NCI-H2196 treated with DMSO at 0.1 percent for 48 hours (cell line): ENCODE measurements at regions not wholly inside any gene's neighbourhood (a gene's known extent, or its start where the extent isn't known, plus 50 kb on each side); places are given as distances from the start of the nearest gene placed in this dataset.
"Not testable (repeated sequence)": the region's sequence is repeated elsewhere in the genome, so short reads cannot be mapped to it uniquely, and the experiment has no call there.

Experiments
- DNase-seq: peaks from one replicate; lab custom pipeline; 2025; ENCODE audit not compliant: unreplicated experiment; lab: John Stamatoyannopoulos, UW

GRCh38 chr2:66243809-66244208 lies 191.1 kb upstream of the MEIS1 start:
- DNase-seq: not testable (repeated sequence)

DNA sequence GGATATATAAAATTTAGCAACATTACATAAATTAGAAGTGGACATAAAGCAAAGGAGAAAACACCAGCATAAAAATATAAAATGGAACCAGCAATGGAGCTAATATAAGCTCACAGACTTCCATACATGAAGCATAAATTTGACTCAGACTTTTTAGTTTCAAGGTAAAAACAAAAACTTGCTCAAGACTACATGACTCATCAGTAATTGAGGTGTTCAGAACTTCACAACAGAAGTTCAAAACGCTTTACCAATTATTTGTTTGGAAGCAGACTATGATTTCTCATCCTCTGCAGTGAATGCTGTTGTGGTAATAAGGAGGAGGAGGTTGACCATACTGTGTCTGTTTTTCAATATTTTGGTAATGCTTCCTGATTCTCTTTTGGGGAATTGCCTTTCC lies 192.0 kb upstream of the MEIS1 start:
- DNase-seq: not testable (repeated sequence)

- no peak for DNase-seq
Observed at GRCh38 chr2:66242099-66242789, 192.7 kb upstream of the MEIS1 start.

DNA sequence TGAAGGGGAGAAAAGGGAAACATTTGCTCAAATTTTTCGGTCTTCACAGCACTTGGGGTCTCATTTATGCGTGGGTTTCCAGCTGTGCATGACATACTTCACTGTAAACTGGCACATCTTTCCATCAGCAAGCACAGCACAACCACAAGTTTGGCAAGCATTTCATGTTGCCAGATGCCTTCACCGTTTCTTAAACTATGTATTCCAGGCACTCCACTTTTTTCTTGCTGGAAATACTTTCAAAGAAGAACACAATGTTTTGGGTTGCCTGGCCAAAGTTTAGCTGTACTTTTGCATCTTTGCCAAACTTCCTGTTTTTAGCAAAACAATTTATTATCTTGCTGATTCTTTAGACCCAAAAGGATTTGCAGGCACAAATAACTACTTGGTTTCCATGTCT lies 194.6 kb upstream of the MEIS1 start:
- no peak for DNase-seq

DNA sequence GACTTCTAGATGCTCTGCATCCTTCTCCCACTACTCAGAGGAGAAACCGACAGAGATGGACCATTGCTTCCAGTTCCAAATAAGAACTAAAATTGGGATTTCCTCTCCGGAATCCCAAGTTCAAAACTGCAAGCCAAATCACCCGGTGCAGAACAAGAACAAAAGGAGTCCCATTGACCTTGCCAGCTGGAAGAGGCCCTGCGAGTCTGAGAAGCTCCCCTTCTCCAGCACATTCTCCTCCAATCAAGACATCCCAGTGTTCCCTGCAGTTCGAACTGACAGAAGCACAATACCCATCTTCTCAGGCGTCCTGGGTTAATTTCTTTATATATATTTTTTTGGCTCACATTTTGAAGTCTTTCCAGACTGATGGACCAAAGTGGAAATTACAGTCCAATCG lies 195.3 kb upstream of the MEIS1 start:
- no peak for DNase-seq

DNA sequence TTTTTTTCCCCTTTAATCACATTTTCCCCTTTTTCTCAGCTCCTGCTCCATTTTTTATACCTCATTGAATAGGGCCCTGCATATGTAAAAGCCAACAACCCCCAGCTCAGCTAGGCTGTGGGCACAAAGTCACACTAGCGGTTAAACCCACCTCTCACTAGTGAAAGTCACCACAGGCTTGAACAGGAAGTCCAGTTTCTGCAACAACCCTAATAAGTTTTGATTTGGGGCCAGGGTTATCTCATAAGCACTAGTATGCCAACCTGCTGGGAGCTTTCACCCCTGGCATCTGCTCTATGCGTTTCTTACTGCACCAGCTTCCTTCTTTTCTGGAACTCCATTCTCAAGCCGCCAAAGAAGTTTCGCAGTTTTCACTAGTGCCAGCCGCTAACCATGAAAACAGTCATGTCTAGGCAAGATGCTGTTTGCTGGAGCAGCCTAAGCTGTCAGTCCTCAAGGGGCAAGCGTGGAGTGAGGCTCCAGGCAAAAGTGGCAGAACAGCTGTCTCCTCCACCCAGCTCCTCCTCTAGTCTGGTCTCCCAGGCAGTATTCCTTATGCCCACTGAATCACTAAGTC lies 197.0 kb upstream of the MEIS1 start:
- no peak for DNase-seq

- no peak for DNase-seq
Observed at GRCh38 chr2:66236816-66237802, 197.8 kb upstream of the MEIS1 start.

DNA sequence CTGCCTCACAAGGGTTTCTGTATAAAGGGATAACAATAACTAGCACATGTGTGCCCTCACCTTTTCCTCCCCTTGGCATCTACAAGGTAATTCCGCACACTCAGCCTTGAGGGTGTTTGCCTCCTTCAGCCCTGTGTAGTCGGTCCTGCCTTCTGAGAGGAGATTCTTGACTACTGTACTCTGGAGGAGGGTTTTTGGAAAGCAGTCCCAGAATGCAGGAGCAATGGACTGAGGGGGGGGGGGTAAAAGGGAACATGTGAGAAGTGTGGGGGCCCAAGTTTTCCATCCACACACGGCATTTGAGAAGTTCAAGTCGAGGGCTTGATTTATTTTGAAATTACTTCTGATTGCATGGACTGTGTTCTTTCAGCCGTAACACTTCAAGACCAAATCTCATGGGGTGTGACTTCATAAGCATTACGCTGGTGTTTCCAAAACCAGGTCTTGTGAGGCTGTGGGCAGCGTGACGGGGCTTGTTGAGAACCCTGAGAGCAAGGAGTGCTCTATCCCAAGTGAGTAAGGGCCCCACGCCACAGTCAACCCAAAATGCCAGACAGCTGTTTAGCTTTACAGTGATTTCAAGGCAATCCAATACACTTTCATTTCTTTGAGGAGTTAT lies 198.7 kb upstream of the MEIS1 start:
- no peak for DNase-seq

GRCh38 chr2:66235428-66235827 lies 199.5 kb upstream of the MEIS1 start:
- DNase-seq: no peak

- DNase-seq: no peak
Observed at GRCh38 chr2:66233981-66234380, 200.9 kb upstream of the MEIS1 start.

GRCh38 chr2:66228128-66228547 lies 206.8 kb upstream of the MEIS1 start:
- DNase-seq: no peak

DNA sequence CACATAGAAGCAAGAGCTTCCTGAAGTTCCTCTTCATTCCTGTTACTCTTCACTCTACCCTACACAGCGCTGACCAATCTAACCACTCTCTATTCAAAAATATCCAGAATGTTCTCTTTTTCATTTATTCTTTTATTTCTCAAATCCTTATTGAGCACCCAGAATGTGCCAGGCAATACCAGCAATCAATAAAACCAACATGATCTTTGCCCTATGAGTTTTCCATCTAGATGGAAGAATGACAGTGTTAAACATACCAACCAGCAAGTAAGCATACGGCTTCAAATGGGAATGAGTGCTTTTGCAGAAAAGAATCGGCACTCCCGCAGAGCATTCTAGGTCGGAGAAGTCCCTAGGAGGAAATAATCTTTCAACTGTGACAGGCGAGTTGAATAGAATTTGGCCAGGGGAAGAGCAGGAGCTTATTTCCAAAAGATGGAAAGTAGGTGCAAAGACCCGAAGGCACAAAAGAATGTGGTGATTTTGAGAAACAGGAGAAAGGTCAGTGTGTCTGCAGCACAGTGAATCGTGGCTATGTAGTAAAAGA lies 217.8 kb upstream of the MEIS1 start:
- no peak for DNase-seq

GRCh38 chr2:66212749-66213148 lies 222.2 kb upstream of the MEIS1 start:
- DNase-seq: no peak

- DNase-seq: no peak
Observed at GRCh38 chr2:66202586-66202985, 232.3 kb upstream of the MEIS1 start.

DNA sequence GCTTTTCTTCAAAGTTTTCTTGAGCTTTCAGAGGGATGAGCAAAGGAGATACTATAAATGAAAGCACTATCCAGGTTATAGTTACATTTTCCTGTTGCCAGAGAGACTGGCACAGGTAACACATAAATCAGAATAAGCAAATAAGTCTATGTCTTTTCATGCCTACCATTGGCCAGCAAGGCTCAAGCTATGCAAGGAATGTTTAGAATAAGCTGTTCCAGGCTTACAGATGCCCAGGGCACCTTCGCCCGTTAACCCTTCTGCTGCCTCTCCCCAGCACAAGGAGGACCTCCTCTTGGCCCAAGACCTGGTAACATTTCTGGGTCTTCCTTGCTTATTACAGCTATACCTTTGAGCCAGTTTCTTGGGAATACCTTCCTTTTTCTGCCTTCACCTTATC lies 233.7 kb upstream of the MEIS1 start:
- DNase-seq: no peak

DNA sequence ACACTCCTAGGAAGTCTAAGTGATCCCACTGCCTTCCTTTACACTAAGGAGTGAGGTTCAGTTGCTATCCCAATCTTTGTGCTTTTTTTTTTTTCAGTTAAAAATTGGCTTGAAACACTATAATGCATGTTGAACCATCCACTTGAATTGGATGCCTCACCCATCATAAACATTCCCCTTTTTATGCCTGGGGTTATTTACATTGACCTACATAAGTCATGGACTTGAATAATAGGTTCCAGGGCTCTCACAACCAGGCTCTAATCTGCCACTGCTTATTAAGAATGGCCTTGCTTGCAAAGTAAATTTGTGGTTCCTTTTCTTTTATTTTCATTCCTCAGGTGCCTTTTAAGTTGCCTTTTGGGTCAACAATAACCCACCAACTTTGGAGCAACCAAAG lies 236.1 kb upstream of the MEIS1 start:
- DNase-seq: no peak

DNA sequence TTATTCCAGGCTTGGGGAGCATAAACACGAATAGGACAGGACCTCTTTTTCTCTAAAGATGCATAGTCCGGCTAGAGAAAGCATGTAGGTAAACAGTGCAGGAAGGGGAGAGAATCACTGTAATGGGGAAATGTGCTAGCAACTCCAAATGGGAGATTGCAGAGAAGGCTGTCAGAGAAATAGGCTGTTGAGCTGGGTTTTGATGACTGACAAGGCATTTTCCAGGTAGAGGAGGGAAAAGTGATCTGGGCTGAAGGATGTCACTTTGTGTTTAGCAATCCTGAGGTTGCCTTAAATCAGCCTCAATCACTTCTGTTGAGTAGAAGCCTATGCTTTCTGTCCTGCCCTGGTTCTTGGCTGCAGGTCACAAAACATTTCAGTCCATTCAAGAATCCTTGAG lies 242.0 kb upstream of the MEIS1 start:
- DNase-seq: no peak

DNA sequence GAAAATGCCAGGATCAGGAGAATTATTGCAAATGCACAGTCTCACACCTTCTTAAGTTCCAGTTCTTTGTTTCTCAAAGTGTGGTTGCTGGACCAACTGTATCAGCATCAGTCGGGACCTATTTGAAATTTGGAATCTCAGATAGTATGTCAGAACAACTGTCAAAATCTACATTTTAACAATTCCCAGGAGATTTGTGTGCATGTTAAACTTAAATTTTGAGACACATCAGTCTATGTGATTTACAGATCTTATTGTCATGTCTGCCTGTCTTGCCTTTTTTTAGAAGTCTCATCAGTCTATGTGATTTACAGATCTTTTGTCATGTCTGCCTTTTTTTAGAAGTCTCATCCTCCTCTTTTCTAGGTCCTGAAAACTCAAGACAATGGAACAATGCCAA lies 243.6 kb upstream of the MEIS1 start:
- no peak for DNase-seq

- no peak for DNase-seq
Observed at GRCh38 chr2:66189553-66189952, 245.4 kb upstream of the MEIS1 start.

GRCh38 chr2:66186537-66186936 lies 248.4 kb upstream of the MEIS1 start:
- DNase-seq: no peak

- DNase-seq: no peak
Observed at GRCh38 chr2:66185497-66186054, 249.3 kb upstream of the MEIS1 start.
